ENCODE measurements at regions not wholly inside any gene's neighbourhood (a gene's known extent, or its start where the extent isn't known, plus 50 kb on each side); places are given as distances from the start of the nearest gene placed in this dataset.

GRCh38 chr20:30963591-30963990 lies 293.9 kb upstream of the DEFB115 start:
- TF ChIP-seq, protein P1, sequence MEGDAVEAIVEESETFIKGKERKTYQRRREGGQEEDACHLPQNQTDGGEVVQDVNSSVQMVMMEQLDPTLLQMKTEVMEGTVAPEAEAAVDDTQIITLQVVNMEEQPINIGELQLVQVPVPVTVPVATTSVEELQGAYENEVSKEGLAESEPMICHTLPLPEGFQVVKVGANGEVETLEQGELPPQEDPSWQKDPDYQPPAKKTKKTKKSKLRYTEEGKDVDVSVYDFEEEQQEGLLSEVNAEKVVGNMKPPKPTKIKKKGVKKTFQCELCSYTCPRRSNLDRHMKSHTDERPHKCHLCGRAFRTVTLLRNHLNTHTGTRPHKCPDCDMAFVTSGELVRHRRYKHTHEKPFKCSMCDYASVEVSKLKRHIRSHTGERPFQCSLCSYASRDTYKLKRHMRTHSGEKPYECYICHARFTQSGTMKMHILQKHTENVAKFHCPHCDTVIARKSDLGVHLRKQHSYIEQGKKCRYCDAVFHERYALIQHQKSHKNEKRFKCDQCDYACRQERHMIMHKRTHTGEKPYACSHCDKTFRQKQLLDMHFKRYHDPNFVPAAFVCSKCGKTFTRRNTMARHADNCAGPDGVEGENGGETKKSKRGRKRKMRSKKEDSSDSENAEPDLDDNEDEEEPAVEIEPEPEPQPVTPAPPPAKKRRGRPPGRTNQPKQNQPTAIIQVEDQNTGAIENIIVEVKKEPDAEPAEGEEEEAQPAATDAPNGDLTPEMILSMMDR (IDR thresholded peaks at IDR 0.05): no peak
- TF ChIP-seq POLR2A (IDR thresholded peaks at IDR 0.05): no peak
